Skin of body (tissue), 1 donor: ENCODE measurements at regions not wholly inside any gene's neighbourhood (a gene's known extent, or its start where the extent isn't known, plus 50 kb on each side); places are given as distances from the start of the nearest gene placed in this dataset.
"Not testable (repeated sequence)": the region's sequence is repeated elsewhere in the genome, so short reads cannot be mapped to it uniquely, and the experiment has no call there.

Experiments
- DNase-seq: peaks from one replicate; lab custom pipeline; 2025; lab: John Stamatoyannopoulos, UW

GRCh38 chr1:74818241-74818640, 85.3 kb downstream of the TYW3 start:
- DNase-seq, result no peak

GRCh38 chr1:74818661-74819456, 85.9 kb downstream of the TYW3 start:
- no peak for DNase-seq

GRCh38 chr1:74822851-74823401, 90.0 kb downstream of the TYW3 start:
- DNase-seq, result peak; percentile 73

- no peak for DNase-seq
Measured at GRCh38 chr1:74824497-74825107, 91.7 kb downstream of the TYW3 start.

- peak; percentile 69 for DNase-seq
Measured at GRCh38 chr1:74830766-74831165, 97.8 kb downstream of the TYW3 start.

GRCh38 chr1:74834261-74834660, 101.3 kb downstream of the TYW3 start:
- no peak for DNase-seq

GRCh38 chr1:74835051-74835450, 102.1 kb downstream of the TYW3 start:
- DNase-seq, result no peak

GRCh38 chr1:74842726-74843125, 109.8 kb downstream of the TYW3 start:
- no peak for DNase-seq

GRCh38 chr1:74847715-74848114, 114.8 kb downstream of the TYW3 start:
- peak; percentile 29 for DNase-seq

- no peak for DNase-seq
Measured at GRCh38 chr1:74853756-74854155, 120.8 kb downstream of the TYW3 start.

GRCh38 chr1:74856174-74856573, 123.2 kb downstream of the TYW3 start:
- DNase-seq, result no peak

GRCh38 chr1:74857676-74858075, 124.7 kb downstream of the TYW3 start:
- DNase-seq, result no peak

GRCh38 chr1:74858136-74858535, 125.2 kb downstream of the TYW3 start:
- DNase-seq, result no peak

- no peak for DNase-seq
Measured at GRCh38 chr1:74861867-74862266, 128.9 kb downstream of the TYW3 start.

- no peak for DNase-seq
Measured at GRCh38 chr1:74869702-74870101, 136.8 kb downstream of the TYW3 start.

- DNase-seq, result not testable (repeated sequence)
Measured at GRCh38 chr1:74877366-74877765, 144.4 kb downstream of the TYW3 start.

- no peak for DNase-seq
Measured at GRCh38 chr1:74895411-74895810, 162.5 kb downstream of the TYW3 start.

- DNase-seq, result no peak
Measured at GRCh38 chr1:74908131-74908530, 175.2 kb downstream of the TYW3 start.

GRCh38 chr1:74908797-74909196, 175.8 kb downstream of the TYW3 start:
- no peak for DNase-seq

- no peak for DNase-seq
Measured at GRCh38 chr1:74913978-74914377, 181.0 kb downstream of the TYW3 start.

- no peak for DNase-seq
Measured at GRCh38 chr1:74933500-74933899, 200.5 kb downstream of the TYW3 start.

- no peak for DNase-seq
Measured at GRCh38 chr1:74935446-74935845, 198.7 kb upstream of the LHX8 start.

GRCh38 chr1:74937176-74937575, 197.0 kb upstream of the LHX8 start:
- DNase-seq, result no peak
